Anterior cingulate cortex (tissue), 58 donors: ENCODE measurements at regions not wholly inside any gene's neighbourhood (a gene's known extent, or its start where the extent isn't known, plus 50 kb on each side); places are given as distances from the start of the nearest gene placed in this dataset.
"Not testable (repeated sequence)": the region's sequence is repeated elsewhere in the genome, so short reads cannot be mapped to it uniquely, and the experiment has no call there.

Source experiments
- DNase-seq, 58 donors: peaks; one replicate each; lab custom pipeline; 2025; lab: John Stamatoyannopoulos, UW

DNA sequence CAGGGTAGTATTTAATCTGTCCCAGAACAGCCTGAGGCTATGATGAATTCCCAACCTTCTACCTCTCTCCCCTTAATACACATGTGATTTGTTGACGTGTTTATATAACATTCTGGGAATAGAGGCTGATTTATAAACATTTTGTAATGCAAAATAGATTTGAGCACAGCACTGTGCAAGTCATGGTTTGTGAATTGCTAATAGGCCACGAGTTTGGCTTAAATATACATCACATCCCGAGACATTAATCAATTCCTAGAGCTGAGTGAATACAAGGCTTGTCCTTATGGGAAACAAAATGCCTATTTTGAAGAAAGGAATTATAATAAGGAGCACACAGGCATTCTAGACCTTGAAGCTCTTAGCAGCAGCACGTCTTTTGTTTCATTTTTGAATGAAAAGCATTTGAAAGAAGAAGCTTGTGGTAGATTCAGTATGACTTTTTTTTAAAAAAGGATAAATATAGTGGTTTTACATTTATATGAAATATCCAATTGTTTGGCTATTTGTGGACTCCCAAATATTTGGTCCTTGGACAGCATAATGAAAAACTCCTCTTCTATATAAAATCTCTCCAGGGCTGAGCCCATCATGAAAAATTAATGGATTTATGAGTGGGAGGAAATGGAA is 116.4 kb downstream of the SLC17A6 start:
- no peak for DNase-seq

GRCh38 chr11:22449441-22449840 is 111.3 kb downstream of the SLC17A6 start:
- DNase-seq: no peak

GRCh38 chr11:22444076-22444475 is 105.9 kb downstream of the SLC17A6 start:
- no peak for DNase-seq

DNA sequence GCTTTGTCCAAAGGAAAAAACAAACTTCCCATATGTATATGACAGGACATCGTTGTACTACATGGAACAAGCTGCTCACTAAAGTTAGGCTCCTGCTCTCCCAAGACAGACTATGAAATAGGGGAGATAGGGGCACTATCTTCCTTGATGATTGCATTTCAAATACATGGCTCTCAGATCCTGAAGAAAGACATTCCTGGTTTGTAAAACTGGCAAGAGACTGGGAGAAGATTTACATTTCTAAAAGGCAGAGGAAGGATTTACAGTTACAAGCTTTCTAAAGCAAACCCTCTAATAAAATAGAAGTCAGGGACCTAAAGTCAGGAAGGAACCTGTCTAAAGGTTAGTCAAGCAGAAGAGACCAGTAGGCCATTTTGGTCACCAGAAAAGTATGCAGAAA is 103.7 kb downstream of the SLC17A6 start:
- DNase-seq: no peak

- not testable (repeated sequence) for DNase-seq
Measured at GRCh38 chr11:22435582-22435981, 97.4 kb downstream of the SLC17A6 start.

DNA sequence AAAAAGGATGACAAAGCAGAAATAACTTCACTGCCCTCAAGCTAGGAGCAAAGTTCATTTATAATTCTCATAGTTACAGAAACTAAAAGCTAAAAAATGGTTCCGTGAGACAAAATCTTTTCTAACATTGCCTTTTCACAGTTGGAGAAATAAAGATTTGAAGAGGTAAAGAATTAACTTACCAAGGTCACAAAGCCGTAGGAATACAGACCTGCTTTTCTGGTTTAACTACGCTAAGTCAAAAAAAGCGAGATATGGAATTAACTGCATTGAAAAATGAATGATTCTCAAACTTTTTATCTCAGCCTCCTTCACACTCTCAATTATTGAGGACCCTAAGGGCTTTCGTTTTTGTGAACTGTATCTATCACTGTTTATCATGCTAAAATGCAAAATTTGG is 95.3 kb downstream of the SLC17A6 start:
- DNase-seq: no peak

DNA sequence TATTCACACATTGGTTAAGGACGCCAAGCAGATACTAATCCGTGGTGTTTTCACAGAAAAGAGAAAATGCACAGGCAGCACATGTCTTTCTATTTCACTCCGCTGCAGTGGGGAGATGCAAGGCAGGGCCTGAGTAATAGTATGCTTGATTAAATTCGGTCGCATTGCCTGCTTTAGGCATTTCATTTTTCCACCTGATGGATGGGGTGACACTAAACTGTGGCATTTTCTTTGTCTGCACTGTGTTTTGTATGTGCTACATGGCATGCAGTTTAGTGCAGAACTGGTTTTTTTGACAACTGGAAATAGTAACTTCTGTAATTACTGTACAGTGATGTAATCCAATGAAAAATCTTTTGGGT is 94.9 kb downstream of the SLC17A6 start:
- DNase-seq: peak in 2 of 58 donors; percentile 24 to 27

GRCh38 chr11:22432291-22433093 is 94.3 kb downstream of the SLC17A6 start:
- peak in 52 of 58 donors; percentile 5 to 81 (median 43) for DNase-seq

GRCh38 chr11:22431106-22431505 is 92.9 kb downstream of the SLC17A6 start:
- DNase-seq: no peak

- no peak for DNase-seq
Measured at GRCh38 chr11:22430639-22431038, 92.5 kb downstream of the SLC17A6 start.

- DNase-seq: no peak
Measured at GRCh38 chr11:22430141-22430541, 92.0 kb downstream of the SLC17A6 start.
